Endothelial cell of umbilical vein (primary cell): ENCODE measurements at regions not wholly inside any gene's neighbourhood (a gene's known extent, or its start where the extent isn't known, plus 50 kb on each side); places are given as distances from the start of the nearest gene placed in this dataset.

ENCODE experiments used
- BruUV-seq: library from RNA; stranded (reverse); fragments of 400-500 nt; replicated peaks from 2 replicates; lab custom pipeline; 2021; lab: Mats Ljungman, UMichigan
- CTCF ChIA-PET: fragments of 300-600, 350-600 bp; sonication (Branson Sonifier 250); formaldehyde crosslinking; loops from one replicate; lab custom pipeline; 2021; ENCODE audit warnings: antibody characterized with exemption, inconsistent platforms; lab: Charles Lee
- POLR2A ChIA-PET: fragments of 300-600, 350-600 bp; sonication (Branson Sonifier 250); formaldehyde crosslinking; loops from one replicate; lab custom pipeline; 2021; ENCODE audit warnings: antibody characterized with exemption, inconsistent platforms; lab: Charles Lee
- DNase-seq: peaks from one replicate; pipeline ENCODE4 v3.0.0-alpha.2; 2011; ENCODE audit warnings: low read depth, low spot score
- FAIRE-seq: peaks from 2 replicates; lab custom pipeline; 2011; peaks lifted over from hg19 to GRCh38; lab: Jason Lieb, UNC
- H2AFZ ChIP-seq: 2 replicates; pipeline ENCODE4 v1.6.0; 2012; ENCODE audit warnings: low read depth, low read length, control low read depth, inconsistent platforms
- H3K27ac ChIP-seq: 2 replicates; pipeline ENCODE4 v1.5.1; 2011; ENCODE audit warnings: low read depth, mild to moderate bottlenecking, control low read depth, low read length, moderate library complexity; ENCODE audit not compliant: insufficient read depth
- H3K27me3 ChIP-seq, 2 experiments: 2 replicates each; pipeline versions ENCODE4 v1.6.0 to v1.6.1; 2011; ENCODE audit warnings: low read length in 2 of 2, mixed read lengths in 1 of 2; ENCODE audit not compliant: control insufficient read depth in 2 of 2, insufficient read depth in 2 of 2
- H3K36me3 ChIP-seq, 2 experiments: 2 replicates in 1 of 2; 3 replicates in 1 of 2; pipeline ENCODE4 v1.5.1; 2011; ENCODE audit warnings: low read length in 2 of 2, mild to moderate bottlenecking in 1 of 2, moderate library complexity in 1 of 2; ENCODE audit not compliant: control insufficient read depth in 2 of 2, insufficient read depth in 2 of 2; ENCODE audit errors: extremely low read depth in 1 of 2
- H3K4me1 ChIP-seq: 3 replicates; pipeline ENCODE4 v1.5.1; 2011; ENCODE audit warnings: mild to moderate bottlenecking, low read length; ENCODE audit not compliant: control insufficient read depth, insufficient read depth; ENCODE audit errors: extremely low read depth
- H3K4me2 ChIP-seq: 2 replicates; pipeline ENCODE4 v1.6.1; 2011; ENCODE audit warnings: low read length, control low read depth, mixed read lengths; ENCODE audit not compliant: insufficient read depth
- H3K4me3 ChIP-seq, 3 experiments: fragments of 200-600 bp in 1 of 3; sonication (generic), shearing (Covaris generic) in 1 of 3; replicated peaks in 1 of 3; 2 replicates each; pipeline ENCODE4 v1.5.1; 2011 to 2016; ENCODE audit warnings: control low read depth in 3 of 3, low read length in 3 of 3, mild to moderate bottlenecking in 2 of 3, inconsistent platforms in 1 of 3, low read depth in 1 of 3, moderate library complexity in 1 of 3; ENCODE audit not compliant: insufficient read depth in 1 of 3
- H3K79me2 ChIP-seq: 2 replicates; pipeline ENCODE4 v1.6.0; 2012; ENCODE audit warnings: low read length, inconsistent platforms; ENCODE audit not compliant: control insufficient read depth, insufficient read depth
- H3K9ac ChIP-seq: replicated peaks from 2 replicates; pipeline ENCODE3; 2011; ENCODE audit warnings: low read length, control low read depth; ENCODE audit not compliant: insufficient read depth; ENCODE audit errors: extremely low read depth
- H3K9me1 ChIP-seq: replicated peaks from 3 replicates; pipeline ENCODE4 v1.6.0; 2011; ENCODE audit warnings: mild to moderate bottlenecking, low read length; ENCODE audit not compliant: control insufficient read depth, insufficient read depth; ENCODE audit errors: extremely low read depth
- H3K9me3 ChIP-seq: replicated peaks from 2 replicates; pipeline ENCODE4 v1.5.1; 2012; ENCODE audit warnings: low read length, inconsistent platforms; ENCODE audit not compliant: control insufficient read depth, insufficient read depth
- H4K20me1 ChIP-seq: replicated peaks from 2 replicates; pipeline ENCODE3; 2011; ENCODE audit warnings: mild to moderate bottlenecking, low read length; ENCODE audit not compliant: control insufficient read depth, insufficient read depth; ENCODE audit errors: extremely low read depth
- CTCF ChIP-seq, 2 donors: IDR thresholded peaks; 1 replicate in 1 of 2; 2 replicates in 1 of 2; pipeline ENCODE4 v1.5.1; 2011; ENCODE audit warnings: low read length in 2 of 2, mild to moderate bottlenecking in 2 of 2, moderate library complexity in 2 of 2, control low read depth in 1 of 2, inconsistent platforms in 1 of 2, low read depth in 1 of 2; ENCODE audit not compliant: insufficient read depth in 1 of 2; ENCODE audit errors: extremely low read depth in 1 of 2
- FOS ChIP-seq: IDR thresholded peaks from 2 replicates; pipeline ENCODE4 v1.6.1; 2011; ENCODE audit warnings: mild to moderate bottlenecking, low read length, moderate library complexity, borderline replicate concordance; ENCODE audit not compliant: insufficient read depth
- GATA2 ChIP-seq: IDR thresholded peaks from 2 replicates; pipeline ENCODE4 v1.7.0; 2011; ENCODE audit warnings: low read depth, mild to moderate bottlenecking, moderate library complexity, mixed read lengths, low read length; ENCODE audit not compliant: insufficient read length, insufficient read depth
- JUN ChIP-seq: IDR thresholded peaks from 2 replicates; pipeline ENCODE4 v1.6.1; 2011; ENCODE audit warnings: borderline replicate concordance, low read depth; ENCODE audit not compliant: insufficient read length, insufficient read depth
- MAX ChIP-seq: IDR thresholded peaks from 2 replicates; pipeline ENCODE4 v1.6.1; 2011; ENCODE audit not compliant: insufficient read depth, insufficient read length
- MYC ChIP-seq: IDR thresholded peaks from one replicate; pipeline ENCODE4 v1.6.1; 2011; ENCODE audit warnings: mild to moderate bottlenecking, low read depth, low read length
- POLR2A ChIP-seq: IDR thresholded peaks from 2 replicates; pipeline ENCODE4 v1.6.1; 2012; ENCODE audit warnings: low read depth, mild to moderate bottlenecking, control low read depth, low read length
- POLR2AphosphoS5 ChIP-seq: IDR thresholded peaks from 2 replicates; pipeline ENCODE4 v1.6.1; 2012; ENCODE audit warnings: low read depth, mild to moderate bottlenecking, control low read depth, low read length, moderate library complexity; ENCODE audit not compliant: insufficient read depth
- dilution Hi-C: fragments of 300-500 bp; cut with MboI; formaldehyde crosslinking; loops from one replicate; pipeline ENCODE4 v1.15.0; 2019; ENCODE audit warnings: low sequenced_read_pairs; ENCODE audit not compliant: extremely low pct_ligation_motif_present
- intact Hi-C: fragments of 100-400 bp; cut with micrococcal nuclease; formaldehyde crosslinking; loops from one replicate; pipeline ENCODE4 v1.10.0; 2022

- Histone ChIP-seq H3K4me2 (no peak overlapping the region), H3K27ac (no peak overlapping the region), H3K79me2 (no peaks in the 10 kb centered on the region), H3K4me3 (no peak overlapping the region), H4K20me1 (no peaks in the 10 kb centered on the region), H3K9me3 (no peaks in the 10 kb centered on the region), H3K9ac (no peak overlapping the region), H3K4me1 (no peaks in the 10 kb centered on the region), H3K27me3 (no peaks in the 10 kb centered on the region), H3K9me1 (no peaks in the 10 kb centered on the region), H3K36me3 (no peaks in the 10 kb centered on the region), H2AFZ (no peak overlapping the region)
- FAIRE-seq (no peak), DNase-seq (no peak)
- POLR2A ChIA-PET, result no interaction called here
- no peak for TF ChIP-seq CTCF (IDR thresholded peaks at IDR 0.05; ENCODE audit: extremely low read depth in 1 of 2, insufficient read depth in 1 of 2, low read depth in 1 of 2, low read length in 2 of 2)
- no peak for TF ChIP-seq FOS
- TF ChIP-seq MAX, result no peak
- TF ChIP-seq MYC, result no peak
- TF ChIP-seq POLR2AphosphoS5, result no peak
- TF ChIP-seq POLR2A, result no peak
- TF ChIP-seq JUN, result no peak
- no peak for TF ChIP-seq GATA2
- dilution Hi-C loops (no loop called here), intact Hi-C loops (loop anchor here (5.0 kb wide), 1 partner anchor 405 kb away; no protein-coding TSS in a partner anchor)
- CTCF ChIA-PET, result no interaction called here
- BruUV-seq, result no TSS peak
Observed at GRCh38 chr11:86861810-86862209, 61.5 kb downstream of the PRSS23 start.
